Gastrocnemius medialis (tissue), 4 donors: ENCODE measurements at regions not wholly inside any gene's neighbourhood (a gene's known extent, or its start where the extent isn't known, plus 50 kb on each side); places are given as distances from the start of the nearest gene placed in this dataset.

ENCODE experiments used
- POLR2A ChIP-seq, 2 donors: fragments of 450-650 bp; IDR thresholded peaks; one replicate each; pipeline ENCODE4 v1.6.1; 2017; ENCODE audit warnings: antibody characterized with exemption in 2 of 2, mild to moderate bottlenecking in 2 of 2, moderate library complexity in 2 of 2
- TF ChIP-seq, protein P1 (sequence below), 5 experiments: fragments of 450-650 bp in 3 of 5; fragments of 200-600 bp in 2 of 5; sonication (generic) in 2 of 5; IDR thresholded peaks in 4 of 5; conservative IDR thresholded peaks in 1 of 5; 1 replicate in 4 of 5; 2 replicates in 1 of 5; pipeline ENCODE4 v1.5.1; 2016 to 2019; ENCODE audit warnings: antibody characterized with exemption in 5 of 5, mild to moderate bottlenecking in 3 of 5, moderate library complexity in 3 of 5

DNA sequence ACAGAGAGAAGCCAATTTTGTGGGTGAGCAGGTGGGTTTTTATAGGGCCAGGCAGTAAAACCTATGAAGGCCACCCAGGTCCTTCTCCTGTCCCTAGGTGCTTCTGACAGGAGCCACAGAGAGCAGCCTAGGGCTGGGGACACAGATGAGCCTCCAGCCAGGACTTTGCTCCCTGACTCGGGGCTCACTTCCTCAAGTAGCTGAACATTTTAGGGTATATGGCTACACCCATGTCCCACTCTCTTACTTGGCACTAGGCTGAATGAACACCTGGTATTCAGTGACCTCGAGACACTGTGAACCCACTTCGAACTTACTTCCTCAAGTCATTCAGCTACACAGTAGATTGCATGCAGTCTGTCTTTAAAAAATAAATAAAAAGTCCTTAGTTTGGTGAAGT, 217.3 kb downstream of the MID1IP1 start:
- TF ChIP-seq, protein P1, sequence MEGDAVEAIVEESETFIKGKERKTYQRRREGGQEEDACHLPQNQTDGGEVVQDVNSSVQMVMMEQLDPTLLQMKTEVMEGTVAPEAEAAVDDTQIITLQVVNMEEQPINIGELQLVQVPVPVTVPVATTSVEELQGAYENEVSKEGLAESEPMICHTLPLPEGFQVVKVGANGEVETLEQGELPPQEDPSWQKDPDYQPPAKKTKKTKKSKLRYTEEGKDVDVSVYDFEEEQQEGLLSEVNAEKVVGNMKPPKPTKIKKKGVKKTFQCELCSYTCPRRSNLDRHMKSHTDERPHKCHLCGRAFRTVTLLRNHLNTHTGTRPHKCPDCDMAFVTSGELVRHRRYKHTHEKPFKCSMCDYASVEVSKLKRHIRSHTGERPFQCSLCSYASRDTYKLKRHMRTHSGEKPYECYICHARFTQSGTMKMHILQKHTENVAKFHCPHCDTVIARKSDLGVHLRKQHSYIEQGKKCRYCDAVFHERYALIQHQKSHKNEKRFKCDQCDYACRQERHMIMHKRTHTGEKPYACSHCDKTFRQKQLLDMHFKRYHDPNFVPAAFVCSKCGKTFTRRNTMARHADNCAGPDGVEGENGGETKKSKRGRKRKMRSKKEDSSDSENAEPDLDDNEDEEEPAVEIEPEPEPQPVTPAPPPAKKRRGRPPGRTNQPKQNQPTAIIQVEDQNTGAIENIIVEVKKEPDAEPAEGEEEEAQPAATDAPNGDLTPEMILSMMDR (IDR thresholded peaks at IDR 0.05 in 4 of 5, conservative IDR thresholded peaks at IDR 0.05 in 1 of 5): no peak
- TF ChIP-seq POLR2A (IDR thresholded peaks at IDR 0.05): no peak
